ENCODE measurements at regions not wholly inside any gene's neighbourhood (a gene's known extent, or its start where the extent isn't known, plus 50 kb on each side); places are given as distances from the start of the nearest gene placed in this dataset.

GRCh38 chr4:157886645-157887044, 286.2 kb downstream of the GASK1B start:
- TF ChIP-seq CTCF (IDR thresholded peaks at IDR 0.05) (no peak), POLR2A (IDR thresholded peaks at IDR 0.05) (no peak)
